Fibroblast of lung (primary cell): ENCODE measurements at regions not wholly inside any gene's neighbourhood (a gene's known extent, or its start where the extent isn't known, plus 50 kb on each side); places are given as distances from the start of the nearest gene placed in this dataset.
A peak's percentile ranks its signal among the peaks of the same experiment; 100 is the strongest.

Experiments
- DNase-seq, 2 donors: peaks; one replicate each; pipeline versions ENCODE4 v3.0.0 to v3.0.0-alpha.2; 2010; ENCODE audit warnings: low read depth in 2 of 2
- H2AFZ ChIP-seq: 2 replicates; pipeline ENCODE4 v1.5.1; 2012; ENCODE audit warnings: low read length, control low read depth, inconsistent platforms
- H3K27ac ChIP-seq: 2 replicates; pipeline ENCODE4 v1.5.1; 2011; ENCODE audit warnings: low read length, control low read depth; ENCODE audit not compliant: insufficient read depth
- H3K27me3 ChIP-seq: 2 replicates; pipeline ENCODE4 v1.5.1; 2011; ENCODE audit warnings: mild to moderate bottlenecking, low read length; ENCODE audit not compliant: control insufficient read depth, insufficient read depth
- H3K36me3 ChIP-seq: 2 replicates; pipeline ENCODE4 v1.5.1; 2011; ENCODE audit warnings: low read length; ENCODE audit not compliant: control insufficient read depth, insufficient read depth
- H3K4me1 ChIP-seq: 2 replicates; pipeline ENCODE4 v1.5.1; 2011; ENCODE audit warnings: low read length; ENCODE audit not compliant: control insufficient read depth, insufficient read depth; ENCODE audit errors: extremely low read depth
- H3K4me2 ChIP-seq: 2 replicates; pipeline ENCODE4 v1.5.1; 2011; ENCODE audit warnings: low read length, control low read depth; ENCODE audit not compliant: insufficient read depth; ENCODE audit errors: extremely low read depth
- H3K4me3 ChIP-seq, 4 experiments: fragments of 200-600 bp in 1 of 4; sonication (generic) in 1 of 4; replicated peaks in 1 of 4; 2 replicates each; pipeline ENCODE4 v1.5.1; 2011 to 2016; ENCODE audit warnings: low read length in 4 of 4, low read depth in 3 of 4, mild to moderate bottlenecking in 3 of 4, control low read depth in 2 of 4, inconsistent platforms in 1 of 4, mixed read lengths in 1 of 4; ENCODE audit not compliant: insufficient read depth in 1 of 4; ENCODE audit errors: control extremely low read depth in 1 of 4
- H3K79me2 ChIP-seq: 2 replicates; pipeline ENCODE4 v1.5.1; 2012; ENCODE audit warnings: mild to moderate bottlenecking, low read length, inconsistent platforms; ENCODE audit not compliant: control insufficient read depth, insufficient read depth
- H3K9ac ChIP-seq: 2 replicates; pipeline ENCODE4 v1.5.1; 2011; ENCODE audit warnings: mild to moderate bottlenecking, low read length, control low read depth; ENCODE audit not compliant: insufficient read depth
- H3K9me3 ChIP-seq: 2 replicates; pipeline ENCODE4 v1.5.1; 2012; ENCODE audit warnings: low read depth, low read length; ENCODE audit not compliant: control insufficient read depth, insufficient read depth
- H4K20me1 ChIP-seq: 2 replicates; pipeline ENCODE4 v1.5.1; 2011; ENCODE audit warnings: low read length; ENCODE audit not compliant: control insufficient read depth, insufficient read depth; ENCODE audit errors: extremely low read depth
- CTCF ChIP-seq, 2 donors: IDR thresholded peaks in 1 of 2; conservative IDR thresholded peaks in 1 of 2; 1 replicate in 1 of 2; 2 replicates in 1 of 2; pipeline ENCODE4 v1.5.1; 2011 to 2012; ENCODE audit warnings: low read length in 2 of 2, control low read depth in 1 of 2, inconsistent platforms in 1 of 2, low read depth in 1 of 2, mild to moderate bottlenecking in 1 of 2
- EZH2 ChIP-seq: IDR thresholded peaks from 2 replicates; pipeline ENCODE4 v1.5.1; 2012; ENCODE audit warnings: low read length, control low read depth, mild to moderate bottlenecking; ENCODE audit errors: missing control alignments

DNA sequence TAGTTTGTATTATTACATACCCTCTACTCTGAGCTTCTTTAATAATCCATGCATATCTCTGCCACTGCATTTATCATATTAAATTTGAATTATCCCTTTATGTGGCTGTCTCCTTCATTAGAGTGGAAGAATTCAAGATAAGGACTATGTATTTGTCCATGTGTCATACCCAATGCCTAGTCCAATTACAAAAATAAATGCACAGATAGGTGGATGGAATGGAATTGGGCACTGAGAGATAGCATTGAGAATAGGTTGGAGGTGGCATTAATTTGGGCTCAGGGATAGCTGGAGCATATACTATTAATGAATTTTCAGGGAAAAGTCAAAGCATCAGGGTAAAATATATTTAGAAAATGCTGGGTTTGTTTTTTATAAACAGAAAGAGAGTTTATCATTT lies 893.2 kb downstream of the EPHA4 start:
- Histone ChIP-seq H3K4me2 (no peak overlapping the region), H3K36me3 (no peaks in the 10 kb centered on the region), H3K27ac (no peak overlapping the region), H3K27me3 (no peaks in the 10 kb centered on the region), H3K4me3 (no peak overlapping the region), H4K20me1 (no peaks in the 10 kb centered on the region), H2AFZ (no peak overlapping the region), H3K9ac (no peak overlapping the region), H3K79me2 (no peaks in the 10 kb centered on the region), H3K9me3 (no peaks in the 10 kb centered on the region), H3K4me1 (no peaks in the 10 kb centered on the region)
- DNase-seq: no peak
- TF ChIP-seq EZH2: no peak
- TF ChIP-seq CTCF (conservative IDR thresholded peaks at IDR 0.05 in 1 of 2, IDR thresholded peaks at IDR 0.05 in 1 of 2; ENCODE audit: low read depth in 1 of 2, low read length in 2 of 2): no peak

DNA sequence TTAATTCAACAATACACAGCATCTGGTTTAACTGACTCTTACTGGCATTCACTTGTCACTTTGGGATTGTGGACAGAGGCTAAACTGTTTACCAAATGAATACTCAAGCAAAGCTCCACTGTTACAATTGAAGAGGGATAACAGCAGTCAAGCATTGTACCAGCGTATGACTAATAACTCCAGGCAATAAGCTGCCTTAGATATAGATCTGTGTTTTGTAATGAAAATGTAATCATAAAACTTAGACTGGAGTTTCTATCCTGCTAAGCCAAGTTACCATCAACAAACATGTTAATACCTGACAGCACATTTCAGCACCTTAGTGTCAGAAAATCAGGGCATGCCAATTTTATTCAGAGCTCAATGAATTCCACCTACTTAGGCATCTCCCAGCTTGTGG lies 889.5 kb downstream of the EPHA4 start:
- TF ChIP-seq EZH2 (no peak), CTCF (conservative IDR thresholded peaks at IDR 0.05 in 1 of 2, IDR thresholded peaks at IDR 0.05 in 1 of 2; ENCODE audit: low read depth in 1 of 2, low read length in 2 of 2) (no peak)

DNA sequence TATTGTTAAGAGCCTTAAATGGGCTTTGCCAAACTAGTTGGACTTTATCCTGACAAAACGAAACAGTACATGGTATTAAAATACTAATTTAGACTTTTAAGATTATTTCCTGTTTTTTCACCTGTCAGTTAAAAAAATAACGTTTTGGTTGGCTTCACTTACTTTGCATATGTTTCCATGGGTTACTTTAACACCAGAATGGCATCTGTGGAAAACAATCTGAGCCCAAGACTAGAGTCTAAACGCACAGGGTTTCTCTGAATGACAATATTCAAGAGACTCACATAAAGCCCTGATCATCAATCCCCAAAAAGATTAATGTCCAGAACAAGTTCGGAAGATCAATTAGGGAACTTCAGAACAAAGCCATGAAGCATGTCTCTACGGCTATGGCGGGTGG lies 888.0 kb downstream of the EPHA4 start:
- H3K4me2 ChIP-seq: no peak overlapping the region
- H3K79me2 ChIP-seq: no peaks in the 10 kb centered on the region
- H3K9me3 ChIP-seq: no peaks in the 10 kb centered on the region
- H3K27me3 ChIP-seq: no peaks in the 10 kb centered on the region
- H4K20me1 ChIP-seq: no peaks in the 10 kb centered on the region
- no peak overlapping the region for H3K27ac ChIP-seq
- H3K36me3 ChIP-seq: no peaks in the 10 kb centered on the region
- H3K4me1 ChIP-seq: no peaks in the 10 kb centered on the region
- no peak overlapping the region for H3K9ac ChIP-seq
- no peak for TF ChIP-seq EZH2
- TF ChIP-seq CTCF (conservative IDR thresholded peaks at IDR 0.05 in 1 of 2, IDR thresholded peaks at IDR 0.05 in 1 of 2; ENCODE audit: low read depth in 1 of 2, low read length in 2 of 2): no peak
- no peak overlapping the region for H3K4me3 ChIP-seq
- H2AFZ ChIP-seq: no peak overlapping the region
- DNase-seq: no peak

More for the DNA sequence above, 889.5 kb downstream of the EPHA4 start:
- H3K4me3 ChIP-seq: no peak overlapping the region
- no peak overlapping the region for H2AFZ ChIP-seq
- no peaks in the 10 kb centered on the region for H3K9me3 ChIP-seq
- H3K4me1 ChIP-seq: no peaks in the 10 kb centered on the region
- H3K36me3 ChIP-seq: no peaks in the 10 kb centered on the region
- no peaks in the 10 kb centered on the region for H3K27me3 ChIP-seq
- H4K20me1 ChIP-seq: no peaks in the 10 kb centered on the region
- H3K27ac ChIP-seq: no peak overlapping the region
- H3K4me2 ChIP-seq: no peak overlapping the region
- no peak overlapping the region for H3K9ac ChIP-seq
- DNase-seq: peak in 1 of 2 donors; percentile 28
- no peaks in the 10 kb centered on the region for H3K79me2 ChIP-seq
